LNCaP clone FGC (cell line): ENCODE measurements at regions not wholly inside any gene's neighbourhood (a gene's known extent, or its start where the extent isn't known, plus 50 kb on each side); places are given as distances from the start of the nearest gene placed in this dataset.
"Not testable (repeated sequence)": the region's sequence is repeated elsewhere in the genome, so short reads cannot be mapped to it uniquely, and the experiment has no call there.

ENCODE experiments used
- DNase-seq: peaks from one replicate; pipeline ENCODE4 v3.0.0-alpha.2; 2011; ENCODE audit warnings: low read depth
- H3K4me3 ChIP-seq: 2 replicates; pipeline ENCODE4 v1.5.1; 2011; ENCODE audit warnings: mild to moderate bottlenecking, low read depth, low read length, control low read depth
- CTCF ChIP-seq: IDR thresholded peaks from 2 replicates; pipeline ENCODE4 v1.5.1; 2012; ENCODE audit warnings: mild to moderate bottlenecking; ENCODE audit not compliant: control insufficient read depth, insufficient read depth; ENCODE audit errors: extremely low read depth

- DNase-seq: no peak
- TF ChIP-seq CTCF: no peak
- H3K4me3 ChIP-seq: no peak overlapping the region
Observed at GRCh38 chr3:30480587-30480986, 125.8 kb upstream of the TGFBR2 start.

- no peak for TF ChIP-seq CTCF
- DNase-seq: no peak
- no peak overlapping the region for H3K4me3 ChIP-seq
Observed at GRCh38 chr3:30481241-30481640, 125.2 kb upstream of the TGFBR2 start.

GRCh38 chr3:30484229-30484628 is 122.2 kb upstream of the TGFBR2 start:
- H3K4me3 ChIP-seq, DNase-seq: not testable (repeated sequence)

- H3K4me3 ChIP-seq: no peak overlapping the region
- DNase-seq: no peak
- TF ChIP-seq CTCF: no peak
Observed at GRCh38 chr3:30486368-30486767, 120.0 kb upstream of the TGFBR2 start.

GRCh38 chr3:30488070-30488756 is 118.2 kb upstream of the TGFBR2 start:
- DNase-seq: no peak
- no peak overlapping the region for H3K4me3 ChIP-seq
- no peak for TF ChIP-seq CTCF

- TF ChIP-seq CTCF: no peak
- no peak for DNase-seq
- H3K4me3 ChIP-seq: no peak overlapping the region
Observed at GRCh38 chr3:30492322-30493192, 113.8 kb upstream of the TGFBR2 start.

GRCh38 chr3:30493911-30494311 is 112.5 kb upstream of the TGFBR2 start:
- no peak for TF ChIP-seq CTCF
- H3K4me3 ChIP-seq: no peak overlapping the region

More at GRCh38 chr3:30493911-30494311, 112.5 kb upstream of the TGFBR2 start:
- no peak for DNase-seq
